ENCODE measurements at regions not wholly inside any gene's neighbourhood (a gene's known extent, or its start where the extent isn't known, plus 50 kb on each side); places are given as distances from the start of the nearest gene placed in this dataset.

DNA sequence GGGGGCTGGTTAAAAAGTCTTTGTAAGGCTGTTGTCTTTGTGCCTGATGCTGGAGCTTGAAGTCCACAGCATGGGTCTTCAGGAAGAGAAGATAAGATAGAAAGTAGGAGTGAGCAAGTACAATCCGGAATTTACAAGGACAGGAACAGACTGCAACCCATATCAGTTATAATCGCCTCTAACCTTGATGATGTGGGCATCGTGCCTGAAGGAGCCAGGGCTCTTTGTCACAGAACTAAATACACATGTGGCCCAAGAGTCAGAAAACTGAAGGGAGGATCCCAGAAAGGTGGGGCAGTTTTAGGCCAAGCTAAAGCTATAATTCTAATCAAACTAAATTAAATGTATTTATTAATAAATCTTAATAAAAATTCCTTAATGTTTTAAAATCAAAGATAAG is 132.2 kb downstream of the TMCO5A start:
- Histone ChIP-seq H3K27ac (ENCODE audit: low read length, poor library complexity, severe bottlenecking) (no peak overlapping the region), H4K8ac (ENCODE audit: low read length) (no peak overlapping the region), H3K4ac (ENCODE audit: low read depth in 1 of 2, low read length in 2 of 2) (no peak overlapping the region), H3K4me3 (ENCODE audit: insufficient read depth in 1 of 2, low read depth in 1 of 2, low read length in 2 of 2) (no peak overlapping the region), H3K4me1 (ENCODE audit: control insufficient read depth, insufficient read depth, low read depth, low read length) (peaks cover 5% of the 10 kb centered on the region), H3K14ac (ENCODE audit: low read length in 2 of 2) (no peak overlapping the region), H3K23ac (ENCODE audit: low read length in 2 of 2) (no peak overlapping the region), H2AFZ (ENCODE audit: low read depth, low read length) (no peak overlapping the region), H3K36me3 (ENCODE audit: control insufficient read depth in 1 of 2, insufficient read depth in 2 of 2, low read depth in 1 of 2, low read length in 2 of 2) (no peaks in the 10 kb centered on the region), H3K9me3 (ENCODE audit: control insufficient read depth, low read length) (no peaks in the 10 kb centered on the region), H3K27me3 (ENCODE audit: control insufficient read depth in 1 of 2, insufficient read depth in 1 of 2, low read length in 2 of 2) (no peaks in the 10 kb centered on the region), H2BK15ac (ENCODE audit: low read depth, poor library complexity, severe bottlenecking) (no peak overlapping the region), H2BK12ac (ENCODE audit: low read length in 2 of 2) (no peak overlapping the region), H2BK5ac (ENCODE audit: low read depth, low read length, poor library complexity, severe bottlenecking) (no peak overlapping the region), H3K9ac (ENCODE audit: low read length) (no peak overlapping the region), H3K18ac (ENCODE audit: low read depth in 1 of 2, low read length in 2 of 2) (no peak overlapping the region), H4K91ac (ENCODE audit: low read length) (no peak overlapping the region), H2AK5ac (ENCODE audit: low read length, severe bottlenecking) (no peak overlapping the region), H3K4me2 (ENCODE audit: low read length, poor library complexity, severe bottlenecking) (no peak overlapping the region), H2BK120ac (ENCODE audit: low read depth, low read length) (no peak overlapping the region), H3K79me1 (replicated peaks; ENCODE audit: low read length, poor library complexity, severe bottlenecking) (no peaks in the 10 kb centered on the region)
- 100% methylated on average over 2 of the region's 3 CpGs for WGBS
- no peak for DNase-seq

DNA sequence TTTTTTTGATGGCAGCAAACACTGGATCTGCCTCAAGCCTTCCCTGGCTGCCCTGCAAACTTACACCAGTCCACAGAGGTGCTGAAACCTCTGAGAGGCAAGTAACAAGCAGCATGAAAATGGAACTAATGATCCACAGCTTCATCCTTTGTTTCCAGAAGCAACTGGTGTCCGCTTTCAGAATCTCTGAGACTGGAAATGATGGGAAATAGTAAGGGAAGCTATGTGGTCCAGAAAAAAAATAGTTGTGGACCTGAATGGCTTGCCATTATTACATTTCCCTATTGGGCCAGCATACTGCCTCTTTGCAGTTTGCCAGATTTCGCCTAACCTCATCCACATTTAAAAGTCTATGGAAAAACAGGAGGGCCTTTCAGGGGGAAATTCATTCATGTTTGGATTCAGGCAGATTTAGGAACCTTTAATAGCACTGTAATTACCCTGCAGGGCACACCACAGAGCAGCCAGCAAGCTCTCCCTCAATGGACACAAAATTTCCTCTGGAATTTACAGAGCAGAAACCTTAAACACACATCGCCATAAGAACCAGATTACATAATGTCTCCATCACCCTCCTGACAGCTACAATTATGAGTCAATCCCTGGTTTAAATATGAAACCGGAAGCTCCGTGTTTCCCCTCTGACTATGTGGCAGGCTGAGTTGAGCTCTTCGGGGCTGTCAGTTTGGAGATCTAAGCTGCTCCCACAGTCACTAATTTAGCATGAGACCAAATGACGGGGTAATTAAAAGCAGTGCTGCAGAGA is 134.4 kb downstream of the TMCO5A start:
- peaks cover 4% of the 10 kb centered on the region for H3K4me1 ChIP-seq (ENCODE audit: control insufficient read depth, insufficient read depth, low read depth, low read length)
- no peak overlapping the region for H2AFZ ChIP-seq (ENCODE audit: low read depth, low read length)
- no peaks in the 10 kb centered on the region for H3K9me3 ChIP-seq (ENCODE audit: control insufficient read depth, low read length)
- H3K23ac ChIP-seq (ENCODE audit: low read length in 2 of 2), result no peak overlapping the region
- H2AK5ac ChIP-seq (ENCODE audit: low read length, severe bottlenecking), result peak overlapping the region; percentile 10
- peak overlapping the region; percentile 93 for H3K9ac ChIP-seq (ENCODE audit: low read length)
- H3K27me3 ChIP-seq (ENCODE audit: control insufficient read depth in 1 of 2, insufficient read depth in 1 of 2, low read length in 2 of 2), result no peaks in the 10 kb centered on the region
- H2BK15ac ChIP-seq (ENCODE audit: low read depth, poor library complexity, severe bottlenecking), result no peak overlapping the region
- peak overlapping the region in 1 of 2 experiments; percentile 61 for H2BK12ac ChIP-seq (ENCODE audit: low read length in 2 of 2)
- peak overlapping the region in 1 of 2 experiments; percentile 71 for H3K4me3 ChIP-seq (ENCODE audit: insufficient read depth in 1 of 2, low read depth in 1 of 2, low read length in 2 of 2)
- H3K4me2 ChIP-seq (ENCODE audit: low read length, poor library complexity, severe bottlenecking), result peak overlapping the region; percentile 54
- no peaks in the 10 kb centered on the region for H3K36me3 ChIP-seq (ENCODE audit: control insufficient read depth in 1 of 2, insufficient read depth in 2 of 2, low read depth in 1 of 2, low read length in 2 of 2)
- H3K18ac ChIP-seq (ENCODE audit: low read depth in 1 of 2, low read length in 2 of 2), result peak overlapping the region; percentile 24 to 46
- peak overlapping the region in 1 of 2 experiments; percentile 58 for H3K4ac ChIP-seq (ENCODE audit: low read depth in 1 of 2, low read length in 2 of 2)
- 20% methylated on average over 7 of the region's 7 CpGs for WGBS
- DNase-seq, result peak; percentile 84
- H3K79me1 ChIP-seq (replicated peaks; ENCODE audit: low read length, poor library complexity, severe bottlenecking), result no peaks in the 10 kb centered on the region
- H4K91ac ChIP-seq (ENCODE audit: low read length), result no peak overlapping the region
- no peak overlapping the region for H4K8ac ChIP-seq (ENCODE audit: low read length)
- H3K14ac ChIP-seq (ENCODE audit: low read length in 2 of 2), result no peak overlapping the region
- no peak overlapping the region for H2BK5ac ChIP-seq (ENCODE audit: low read depth, low read length, poor library complexity, severe bottlenecking)
- peak overlapping the region; percentile 78 for H3K27ac ChIP-seq (ENCODE audit: low read length, poor library complexity, severe bottlenecking)
- H2BK120ac ChIP-seq (ENCODE audit: low read depth, low read length), result no peak overlapping the region

DNA sequence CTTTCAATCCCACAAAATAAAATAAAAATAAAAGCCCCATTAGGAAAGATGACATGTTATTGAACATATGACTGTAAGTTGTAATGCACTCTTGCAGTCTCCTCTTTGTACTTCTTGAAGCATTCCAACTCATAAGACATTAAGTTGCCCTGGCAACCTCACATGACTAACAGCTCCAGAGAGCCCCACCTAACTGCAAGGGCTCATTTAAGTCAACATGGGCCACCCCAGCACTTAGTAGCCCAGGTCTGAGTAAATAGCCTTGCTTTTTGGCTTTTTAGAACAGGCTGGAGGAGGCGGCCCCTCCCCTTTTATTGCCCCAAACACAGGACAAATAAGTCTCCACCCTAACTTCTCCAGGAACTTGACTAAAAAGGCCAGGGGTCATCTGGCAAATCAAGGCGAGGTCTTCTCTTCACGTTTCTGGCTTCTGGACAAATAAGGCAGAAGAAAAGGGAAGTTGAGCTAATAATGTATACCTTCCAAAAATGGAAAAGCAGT is 135.1 kb downstream of the TMCO5A start:
- peak overlapping the region; percentile 29 to 70 for H2BK12ac ChIP-seq (ENCODE audit: low read length in 2 of 2)
- H4K8ac ChIP-seq (ENCODE audit: low read length), result no peak overlapping the region

DNA sequence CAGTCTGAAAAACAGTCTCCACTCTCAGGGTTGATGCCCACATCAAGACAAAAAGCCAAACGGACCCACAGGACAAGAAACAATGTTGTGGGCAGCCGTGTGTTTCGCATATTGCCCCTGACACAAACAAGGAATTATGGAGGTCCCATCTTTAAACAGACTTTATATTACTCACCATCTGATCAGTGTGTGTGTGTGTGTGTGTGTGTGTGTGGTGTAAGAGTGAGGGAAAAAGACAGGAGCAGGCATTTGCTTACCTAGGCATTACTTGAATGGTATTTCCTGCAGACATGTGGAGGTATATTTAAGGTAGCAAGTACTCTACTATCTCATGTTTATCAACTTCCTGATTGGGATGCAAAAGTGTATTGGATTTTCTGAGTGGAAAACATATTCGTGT is 136.3 kb downstream of the TMCO5A start:
- Histone ChIP-seq H4K8ac (ENCODE audit: low read length) (no peak overlapping the region), H2BK120ac (ENCODE audit: low read depth, low read length) (no peak overlapping the region), H2AFZ (ENCODE audit: low read depth, low read length) (no peak overlapping the region), H2BK12ac (ENCODE audit: low read length in 2 of 2) (no peak overlapping the region), H3K18ac (ENCODE audit: low read depth in 1 of 2, low read length in 2 of 2) (no peak overlapping the region), H4K91ac (ENCODE audit: low read length) (no peak overlapping the region), H3K4me3 (ENCODE audit: insufficient read depth in 1 of 2, low read depth in 1 of 2, low read length in 2 of 2) (no peak overlapping the region), H3K4ac (ENCODE audit: low read depth in 1 of 2, low read length in 2 of 2) (no peak overlapping the region), H3K4me2 (ENCODE audit: low read length, poor library complexity, severe bottlenecking) (no peak overlapping the region), H2BK5ac (ENCODE audit: low read depth, low read length, poor library complexity, severe bottlenecking) (no peak overlapping the region), H3K36me3 (ENCODE audit: control insufficient read depth in 1 of 2, insufficient read depth in 2 of 2, low read depth in 1 of 2, low read length in 2 of 2) (no peaks in the 10 kb centered on the region), H3K4me1 (ENCODE audit: control insufficient read depth, insufficient read depth, low read depth, low read length) (peaks cover 4% of the 10 kb centered on the region), H3K27ac (ENCODE audit: low read length, poor library complexity, severe bottlenecking) (no peak overlapping the region), H3K9me3 (ENCODE audit: control insufficient read depth, low read length) (no peaks in the 10 kb centered on the region), H3K14ac (ENCODE audit: low read length in 2 of 2) (no peak overlapping the region), H2BK15ac (ENCODE audit: low read depth, poor library complexity, severe bottlenecking) (no peak overlapping the region), H3K27me3 (ENCODE audit: control insufficient read depth in 1 of 2, insufficient read depth in 1 of 2, low read length in 2 of 2) (no peaks in the 10 kb centered on the region), H3K79me1 (replicated peaks; ENCODE audit: low read length, poor library complexity, severe bottlenecking) (no peaks in the 10 kb centered on the region), H3K9ac (ENCODE audit: low read length) (no peak overlapping the region), H2AK5ac (ENCODE audit: low read length, severe bottlenecking) (no peak overlapping the region), H3K23ac (ENCODE audit: low read length in 2 of 2) (no peak overlapping the region)
- DNase-seq, result peak; percentile 35
- WGBS, result 100% methylated on average over 1 of the region's 4 CpGs

More for the DNA sequence above, 135.1 kb downstream of the TMCO5A start:
- Histone ChIP-seq H3K27ac (ENCODE audit: low read length, poor library complexity, severe bottlenecking) (peak overlapping the region; percentile 78), H3K4me3 (ENCODE audit: insufficient read depth in 1 of 2, low read depth in 1 of 2, low read length in 2 of 2) (peak overlapping the region in 1 of 2 experiments; percentile 71), H4K91ac (ENCODE audit: low read length) (no peak overlapping the region), H3K79me1 (replicated peaks; ENCODE audit: low read length, poor library complexity, severe bottlenecking) (no peaks in the 10 kb centered on the region), H2AFZ (ENCODE audit: low read depth, low read length) (peak overlapping the region; percentile 82), H3K27me3 (ENCODE audit: control insufficient read depth in 1 of 2, insufficient read depth in 1 of 2, low read length in 2 of 2) (no peaks in the 10 kb centered on the region), H3K9ac (ENCODE audit: low read length) (peak overlapping the region; percentile 93), H3K9me3 (ENCODE audit: control insufficient read depth, low read length) (no peaks in the 10 kb centered on the region), H2BK15ac (ENCODE audit: low read depth, poor library complexity, severe bottlenecking) (no peak overlapping the region), H3K18ac (ENCODE audit: low read depth in 1 of 2, low read length in 2 of 2) (peak overlapping the region in 1 of 2 experiments; percentile 29), H3K23ac (ENCODE audit: low read length in 2 of 2) (no peak overlapping the region), H3K4ac (ENCODE audit: low read depth in 1 of 2, low read length in 2 of 2) (peak overlapping the region in 1 of 2 experiments; percentile 40), H3K36me3 (ENCODE audit: control insufficient read depth in 1 of 2, insufficient read depth in 2 of 2, low read depth in 1 of 2, low read length in 2 of 2) (no peaks in the 10 kb centered on the region), H2BK120ac (ENCODE audit: low read depth, low read length) (no peak overlapping the region), H3K14ac (ENCODE audit: low read length in 2 of 2) (no peak overlapping the region), H3K4me1 (ENCODE audit: control insufficient read depth, insufficient read depth, low read depth, low read length) (peaks cover 4% of the 10 kb centered on the region), H2AK5ac (ENCODE audit: low read length, severe bottlenecking) (no peak overlapping the region), H2BK5ac (ENCODE audit: low read depth, low read length, poor library complexity, severe bottlenecking) (no peak overlapping the region), H3K4me2 (ENCODE audit: low read length, poor library complexity, severe bottlenecking) (no peak overlapping the region)
- peak; percentile 86 for DNase-seq
- 14% methylated on average over 3 of the region's 3 CpGs for WGBS

All from mesenchymal stem cell (in vitro differentiated cells and primary cell).